ENCODE measurements at regions not wholly inside any gene's neighbourhood (a gene's known extent, or its start where the extent isn't known, plus 50 kb on each side); places are given as distances from the start of the nearest gene placed in this dataset.

GRCh38 chr6:56753811-56754210, 111.1 kb upstream of the DST start:
- H3K4me3 ChIP-seq = no peak overlapping the region
- ATAC-seq = no peak
- H3K9me3 ChIP-seq = no peaks in the 10 kb centered on the region
- no peak for TF ChIP-seq POLR2A (IDR thresholded peaks at IDR 0.05)
- TF ChIP-seq POLR2AphosphoS5 (IDR thresholded peaks at IDR 0.05) = no peak
- no peak for TF ChIP-seq CTCF (IDR thresholded peaks at IDR 0.05)
- TF ChIP-seq EP300 (IDR thresholded peaks at IDR 0.05) = no peak
- no peaks in the 10 kb centered on the region for H3K27me3 ChIP-seq
- no peaks in the 10 kb centered on the region for H3K36me3 ChIP-seq
- no peak overlapping the region for H3K27ac ChIP-seq
- WGBS, 2 donors (ENCODE audit: low coverage in 1 of 2) = 69 to 77% methylated on average over 1 of the region's 1 CpG
- H3K4me1 ChIP-seq = peaks cover 7 to 76% (median 22%) of the 10 kb centered on the region in 3 donors

- TF ChIP-seq EP300 (IDR thresholded peaks at IDR 0.05) (no peak), CTCF (IDR thresholded peaks at IDR 0.05) (no peak), POLR2AphosphoS5 (IDR thresholded peaks at IDR 0.05) (no peak), POLR2A (IDR thresholded peaks at IDR 0.05) (no peak)
- WGBS, 2 donors (ENCODE audit: low coverage in 1 of 2) = 73 to 92% methylated on average over 3 to 4 of the region's 4 CpGs
- Histone ChIP-seq H3K4me3 (no peak overlapping the region), H3K27me3 (no peaks in the 10 kb centered on the region), H3K4me1 (peaks cover 6 to 65% (median 21%) of the 10 kb centered on the region in 3 donors), H3K36me3 (no peaks in the 10 kb centered on the region), H3K9me3 (no peaks in the 10 kb centered on the region), H3K27ac (no peak overlapping the region)
- ATAC-seq = no peak
These were observed 109.8 kb upstream of the DST start for GRCh38 chr6:56752534-56752933.

GRCh38 chr6:56752009-56752408, 109.3 kb upstream of the DST start:
- no peak overlapping the region for H3K27ac ChIP-seq

GRCh38 chr6:56751604-56752003, 108.9 kb upstream of the DST start:
- Histone ChIP-seq H3K36me3 (no peaks in the 10 kb centered on the region), H3K27ac (no peak overlapping the region), H3K9me3 (no peaks in the 10 kb centered on the region), H3K27me3 (no peaks in the 10 kb centered on the region), H3K4me1 (peaks cover 3 to 64% (median 13%) of the 10 kb centered on the region in 3 donors), H3K4me3 (no peak overlapping the region)
- WGBS, 2 donors (ENCODE audit: low coverage in 1 of 2) = 70% methylated on average over 1 of the region's 1 CpG; no CpG with 5 or more reads in 1 of the 2 donors
- TF ChIP-seq EP300 (IDR thresholded peaks at IDR 0.05) (no peak), POLR2A (IDR thresholded peaks at IDR 0.05) (no peak), POLR2AphosphoS5 (IDR thresholded peaks at IDR 0.05) (no peak), CTCF (IDR thresholded peaks at IDR 0.05) (no peak)
- ATAC-seq = no peak

More at GRCh38 chr6:56752009-56752408, 109.3 kb upstream of the DST start:
- Histone ChIP-seq H3K4me1 (peaks cover 3 to 64% (median 16%) of the 10 kb centered on the region in 3 donors), H3K4me3 (no peak overlapping the region), H3K36me3 (no peaks in the 10 kb centered on the region), H3K9me3 (no peaks in the 10 kb centered on the region), H3K27me3 (no peaks in the 10 kb centered on the region)
- no peak for ATAC-seq
- TF ChIP-seq EP300 (IDR thresholded peaks at IDR 0.05) (no peak), CTCF (IDR thresholded peaks at IDR 0.05) (no peak), POLR2A (IDR thresholded peaks at IDR 0.05) (no peak), POLR2AphosphoS5 (IDR thresholded peaks at IDR 0.05) (no peak)

- Histone ChIP-seq H3K27me3 (no peaks in the 10 kb centered on the region), H3K36me3 (no peaks in the 10 kb centered on the region), H3K27ac (no peak overlapping the region), H3K9me3 (no peaks in the 10 kb centered on the region), H3K4me1 (peaks cover 3 to 55% (median 6%) of the 10 kb centered on the region in 3 donors), H3K4me3 (no peak overlapping the region)
- TF ChIP-seq POLR2A (IDR thresholded peaks at IDR 0.05) (no peak), CTCF (IDR thresholded peaks at IDR 0.05) (no peak), EP300 (IDR thresholded peaks at IDR 0.05) (no peak), POLR2AphosphoS5 (IDR thresholded peaks at IDR 0.05) (no peak)
- no peak for ATAC-seq
These were observed 108.0 kb upstream of the DST start for GRCh38 chr6:56750686-56751085.
